SU-DHL-6 (cell line): ENCODE measurements at regions not wholly inside any gene's neighbourhood (a gene's known extent, or its start where the extent isn't known, plus 50 kb on each side); places are given as distances from the start of the nearest gene placed in this dataset.

Experiments used
- H2AFZ ChIP-seq: fragments of 200-600 bp; sonication (generic); 2 replicates; pipeline ENCODE4 v1.6.1; 2014; ENCODE audit warnings: low read depth, mild to moderate bottlenecking, moderate library complexity, mixed read lengths, antibody characterized with exemption, low read length; ENCODE audit not compliant: severe bottlenecking
- H3F3A ChIP-seq: fragments of 200-600 bp; shearing (Covaris generic); 2 replicates; pipeline ENCODE4 v1.6.0; 2016; ENCODE audit warnings: antibody characterized with exemption, mild to moderate bottlenecking; ENCODE audit not compliant: insufficient read depth
- H3K27ac ChIP-seq: fragments of 200-600 bp; sonication (generic); 2 replicates; pipeline ENCODE4 v1.5.1; 2016; ENCODE audit warnings: low read depth, mild to moderate bottlenecking, low read length, moderate library complexity, mixed read lengths
- H3K27me3 ChIP-seq: fragments of 200-600 bp; sonication (generic), shearing (Covaris generic); 2 replicates; pipeline ENCODE4 v1.6.0; 2014; ENCODE audit warnings: mild to moderate bottlenecking, low read length
- H3K36me3 ChIP-seq: fragments of 200-600 bp; sonication (generic); 2 replicates; pipeline ENCODE4 v1.6.1; 2014; ENCODE audit warnings: mild to moderate bottlenecking, low read length, mixed read lengths
- H3K4me2 ChIP-seq: fragments of 300-600, 200-600 bp; shearing (Covaris generic), sonication (generic); 2 replicates; pipeline ENCODE4 v1.6.0; 2014; ENCODE audit warnings: low read length, low read depth, mild to moderate bottlenecking; ENCODE audit not compliant: poor library complexity, severe bottlenecking
- H3K4me3 ChIP-seq: fragments of 200-600 bp; sonication (generic); 2 replicates; pipeline ENCODE4 v1.5.1; 2014; ENCODE audit warnings: antibody characterized with exemption, low read length, mild to moderate bottlenecking, mixed read lengths; ENCODE audit not compliant: insufficient read depth, poor library complexity, severe bottlenecking
- H3K79me2 ChIP-seq: fragments of 200-600 bp; sonication (generic); 2 replicates; pipeline ENCODE4 v1.6.1; 2014; ENCODE audit warnings: mild to moderate bottlenecking, low read length, moderate library complexity; ENCODE audit not compliant: insufficient read depth
- H3K9ac ChIP-seq: fragments of 200-600 bp; sonication (generic); 2 replicates; pipeline ENCODE4 v1.7.0; 2014; ENCODE audit warnings: mild to moderate bottlenecking, low read length
- H3K9me2 ChIP-seq: fragments of 200-600 bp; sonication (generic); replicated peaks from 2 replicates; pipeline ENCODE4 v1.6.1; 2014; ENCODE audit warnings: low read length; ENCODE audit not compliant: insufficient read depth
- H3K9me3 ChIP-seq: fragments of 200-600 bp; sonication (generic); 2 replicates; pipeline ENCODE4 v1.6.1; 2014; ENCODE audit warnings: low read length, mixed read lengths; ENCODE audit not compliant: insufficient read depth
- H4K20me1 ChIP-seq: fragments of 200-600 bp; sonication (generic); 2 replicates; pipeline ENCODE4 v1.6.1; 2014; ENCODE audit warnings: low read depth, mild to moderate bottlenecking, antibody characterized with exemption, low read length, moderate library complexity, mixed read lengths
- EZH2phosphoT487 ChIP-seq: fragments of 200-600 bp; sonication (generic), shearing (Covaris generic); conservative IDR thresholded peaks from 2 replicates; pipeline ENCODE4 v1.6.1; 2018; ENCODE audit warnings: mild to moderate bottlenecking, antibody characterized with exemption, low read length, moderate library complexity, mixed read lengths
- TF ChIP-seq, protein P1 (sequence below): fragments of 200-600 bp; sonication (generic); IDR thresholded peaks from one replicate; pipeline ENCODE4 v1.5.1; 2017; ENCODE audit warnings: antibody characterized with exemption, mild to moderate bottlenecking, low read length, moderate library complexity; ENCODE audit not compliant: insufficient read depth, poor library complexity, severe bottlenecking

- Histone ChIP-seq H3K27me3 (no peaks in the 10 kb centered on the region), H3K9me2 (no peaks in the 10 kb centered on the region), H3K9ac (no peak overlapping the region), H3K79me2 (no peaks in the 10 kb centered on the region), H3K4me2 (no peak overlapping the region), H3K36me3 (no peaks in the 10 kb centered on the region), H2AFZ (no peak overlapping the region), H4K20me1 (no peaks in the 10 kb centered on the region), H3K27ac (no peak overlapping the region), H3F3A (no peaks in the 10 kb centered on the region), H3K4me3 (no peak overlapping the region), H3K9me3 (no peaks in the 10 kb centered on the region)
- no peak for TF ChIP-seq EZH2phosphoT487
- TF ChIP-seq, protein P1, sequence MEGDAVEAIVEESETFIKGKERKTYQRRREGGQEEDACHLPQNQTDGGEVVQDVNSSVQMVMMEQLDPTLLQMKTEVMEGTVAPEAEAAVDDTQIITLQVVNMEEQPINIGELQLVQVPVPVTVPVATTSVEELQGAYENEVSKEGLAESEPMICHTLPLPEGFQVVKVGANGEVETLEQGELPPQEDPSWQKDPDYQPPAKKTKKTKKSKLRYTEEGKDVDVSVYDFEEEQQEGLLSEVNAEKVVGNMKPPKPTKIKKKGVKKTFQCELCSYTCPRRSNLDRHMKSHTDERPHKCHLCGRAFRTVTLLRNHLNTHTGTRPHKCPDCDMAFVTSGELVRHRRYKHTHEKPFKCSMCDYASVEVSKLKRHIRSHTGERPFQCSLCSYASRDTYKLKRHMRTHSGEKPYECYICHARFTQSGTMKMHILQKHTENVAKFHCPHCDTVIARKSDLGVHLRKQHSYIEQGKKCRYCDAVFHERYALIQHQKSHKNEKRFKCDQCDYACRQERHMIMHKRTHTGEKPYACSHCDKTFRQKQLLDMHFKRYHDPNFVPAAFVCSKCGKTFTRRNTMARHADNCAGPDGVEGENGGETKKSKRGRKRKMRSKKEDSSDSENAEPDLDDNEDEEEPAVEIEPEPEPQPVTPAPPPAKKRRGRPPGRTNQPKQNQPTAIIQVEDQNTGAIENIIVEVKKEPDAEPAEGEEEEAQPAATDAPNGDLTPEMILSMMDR: no peak
These were observed 105.8 kb upstream of the DSCAM start for GRCh38 chr21:40952551-40953323.

- TF ChIP-seq EZH2phosphoT487: no peak
- TF ChIP-seq, protein P1: no peak
- no peak overlapping the region for H3K4me3 ChIP-seq
- H4K20me1 ChIP-seq: no peaks in the 10 kb centered on the region
- H3K36me3 ChIP-seq: no peaks in the 10 kb centered on the region
- no peaks in the 10 kb centered on the region for H3K9me3 ChIP-seq
- no peak overlapping the region for H3K27ac ChIP-seq
- H3K9ac ChIP-seq: no peak overlapping the region
- H3K27me3 ChIP-seq: no peaks in the 10 kb centered on the region
- H2AFZ ChIP-seq: no peak overlapping the region
- H3K9me2 ChIP-seq: no peaks in the 10 kb centered on the region
- no peak overlapping the region for H3K4me2 ChIP-seq
- H3F3A ChIP-seq: no peaks in the 10 kb centered on the region
- H3K79me2 ChIP-seq: no peaks in the 10 kb centered on the region
These were observed 117.7 kb upstream of the DSCAM start for GRCh38 chr21:40964691-40965090.

GRCh38 chr21:40967771-40968170, 120.8 kb upstream of the DSCAM start:
- Histone ChIP-seq H3K9ac (no peak overlapping the region), H3K79me2 (no peaks in the 10 kb centered on the region), H3K9me3 (no peaks in the 10 kb centered on the region), H3K4me2 (no peak overlapping the region), H3F3A (no peaks in the 10 kb centered on the region), H3K36me3 (no peaks in the 10 kb centered on the region), H3K9me2 (no peaks in the 10 kb centered on the region), H3K27ac (no peak overlapping the region), H3K4me3 (no peak overlapping the region), H2AFZ (no peak overlapping the region), H4K20me1 (no peaks in the 10 kb centered on the region), H3K27me3 (no peaks in the 10 kb centered on the region)
- TF ChIP-seq EZH2phosphoT487: no peak
- TF ChIP-seq, protein P1: no peak
